Progenitor cell of endocrine pancreas (in vitro differentiated cells): ENCODE measurements at regions not wholly inside any gene's neighbourhood (a gene's known extent, or its start where the extent isn't known, plus 50 kb on each side); places are given as distances from the start of the nearest gene placed in this dataset.

Experiments used
- DNase-seq: peaks from one replicate; pipeline ENCODE4 v3.0.0; 2021; ENCODE audit warnings: low spot score; ENCODE audit not compliant: unreplicated experiment
- H3K27ac Mint-ChIP-seq: 2 replicates; pipeline ENCODE4 v1.8.0; 2021; ENCODE audit warnings: mild to moderate bottlenecking, moderate library complexity, mixed read lengths
- H3K27me3 Mint-ChIP-seq: 2 replicates; pipeline ENCODE4 v1.8.0; 2021; ENCODE audit warnings: mixed read lengths
- H3K36me3 Mint-ChIP-seq: 2 replicates; pipeline ENCODE4 v1.8.0; 2022; ENCODE audit warnings: mixed read lengths; ENCODE audit not compliant: insufficient read depth
- H3K4me1 Mint-ChIP-seq: 2 replicates; pipeline ENCODE4 v1.8.0; 2021; ENCODE audit warnings: low read depth, mixed read lengths
- H3K4me3 Mint-ChIP-seq: 2 replicates; pipeline ENCODE4 v1.8.0; 2021; ENCODE audit warnings: low read depth, mild to moderate bottlenecking, moderate library complexity, mixed read lengths
- H3K9me3 Mint-ChIP-seq: 2 replicates; pipeline ENCODE4 v1.8.0; 2021; ENCODE audit warnings: low read depth, mixed read lengths
- CTCF ChIP-seq: fragments of 200-600 bp; sonication (generic); IDR thresholded peaks from one replicate; pipeline ENCODE4 v1.5.0; 2021; ENCODE audit warnings: antibody characterized with exemption, mild to moderate bottlenecking; ENCODE audit not compliant: unreplicated experiment

DNA sequence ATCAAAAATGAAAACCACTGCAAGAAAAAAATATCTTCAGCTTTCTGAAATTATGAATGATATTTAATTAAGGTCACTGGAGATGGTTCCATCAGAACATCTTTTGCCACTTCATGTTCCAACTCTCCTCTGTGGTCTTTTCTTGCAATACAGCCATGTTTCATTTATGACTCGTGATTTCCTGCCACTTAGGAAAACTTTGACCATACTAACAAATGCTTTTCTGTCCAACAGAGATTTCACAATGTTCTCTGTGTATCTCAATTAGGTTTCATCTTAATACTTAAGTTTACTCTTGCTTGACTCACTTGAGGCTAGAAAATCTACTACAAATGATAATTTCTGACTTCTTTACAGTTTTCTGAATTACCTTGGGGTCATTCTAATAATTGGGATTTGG is 330.9 kb downstream of the CXXC4 start:
- Mint-ChIP-seq H3K4me1 (peaks cover 1% of the 10 kb centered on the region), H3K4me3 (no peak overlapping the region), H3K9me3 (peaks cover 4% of the 10 kb centered on the region), H3K36me3 (no peaks in the 10 kb centered on the region), H3K27me3 (no peaks in the 10 kb centered on the region), H3K27ac (no peak overlapping the region)
- no peak for DNase-seq
- TF ChIP-seq CTCF, result no peak

- no peak for DNase-seq
- Mint-ChIP-seq H3K4me1 (no peaks in the 10 kb centered on the region), H3K4me3 (no peak overlapping the region), H3K36me3 (no peaks in the 10 kb centered on the region), H3K27me3 (no peaks in the 10 kb centered on the region), H3K27ac (no peak overlapping the region), H3K9me3 (no peaks in the 10 kb centered on the region)
- TF ChIP-seq CTCF, result no peak
Observed at GRCh38 chr4:104146048-104146447, 348.6 kb downstream of the CXXC4 start.

DNA sequence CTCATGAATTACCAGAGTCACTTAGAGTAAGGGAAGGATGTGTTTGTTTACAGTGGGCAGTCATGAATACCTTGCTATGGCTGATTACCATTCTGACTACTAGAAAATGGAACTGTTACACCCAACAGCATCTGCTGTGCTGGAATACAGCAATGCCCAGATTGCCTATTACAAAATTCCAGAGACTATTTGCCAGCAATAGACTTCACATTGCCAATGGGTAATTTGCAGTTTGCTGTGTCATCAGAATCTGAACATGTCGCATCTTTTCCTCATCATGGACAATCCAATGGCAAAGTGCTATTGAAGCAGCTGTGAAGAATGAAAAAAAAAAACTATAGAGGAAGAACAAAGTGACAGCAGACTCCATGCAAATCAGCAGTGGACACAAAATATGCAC is 356.6 kb downstream of the CXXC4 start:
- no peak for TF ChIP-seq CTCF
- no peak overlapping the region for H3K27ac Mint-ChIP-seq
- H3K27me3 Mint-ChIP-seq, result no peaks in the 10 kb centered on the region
- DNase-seq, result no peak
- no peak overlapping the region for H3K4me3 Mint-ChIP-seq
- H3K36me3 Mint-ChIP-seq, result peaks cover 1% of the 10 kb centered on the region
- H3K4me1 Mint-ChIP-seq, result no peaks in the 10 kb centered on the region
- peaks cover 8% of the 10 kb centered on the region for H3K9me3 Mint-ChIP-seq

GRCh38 chr4:104129243-104129642 is 365.5 kb downstream of the CXXC4 start:
- no peak for DNase-seq
- Mint-ChIP-seq H3K4me1 (peaks cover 30% of the 10 kb centered on the region), H3K4me3 (no peak overlapping the region), H3K27me3 (no peaks in the 10 kb centered on the region), H3K9me3 (peaks cover 13% of the 10 kb centered on the region), H3K36me3 (no peaks in the 10 kb centered on the region), H3K27ac (peak overlapping the region; percentile 60)
- no peak for TF ChIP-seq CTCF

- H3K27ac Mint-ChIP-seq, result peak overlapping the region; percentile 90
- H3K27me3 Mint-ChIP-seq, result no peaks in the 10 kb centered on the region
- H3K4me3 Mint-ChIP-seq, result peak overlapping the region; percentile 60
- no peak for DNase-seq
- TF ChIP-seq CTCF, result no peak
- H3K9me3 Mint-ChIP-seq, result peaks cover 14% of the 10 kb centered on the region
- H3K4me1 Mint-ChIP-seq, result peaks cover 30% of the 10 kb centered on the region
- H3K36me3 Mint-ChIP-seq, result no peaks in the 10 kb centered on the region
Observed at GRCh38 chr4:104128850-104129213, 365.9 kb downstream of the CXXC4 start.
